Middle frontal gyrus (tissue), 1 donor: ENCODE measurements at regions not wholly inside any gene's neighbourhood (a gene's known extent, or its start where the extent isn't known, plus 50 kb on each side); places are given as distances from the start of the nearest gene placed in this dataset.

Experiments
- DNase-seq: peaks from one replicate; pipeline ENCODE4 v3.0.0-alpha.2; 2015; ENCODE audit warnings: low spot score; ENCODE audit errors: extremely low spot score

DNA sequence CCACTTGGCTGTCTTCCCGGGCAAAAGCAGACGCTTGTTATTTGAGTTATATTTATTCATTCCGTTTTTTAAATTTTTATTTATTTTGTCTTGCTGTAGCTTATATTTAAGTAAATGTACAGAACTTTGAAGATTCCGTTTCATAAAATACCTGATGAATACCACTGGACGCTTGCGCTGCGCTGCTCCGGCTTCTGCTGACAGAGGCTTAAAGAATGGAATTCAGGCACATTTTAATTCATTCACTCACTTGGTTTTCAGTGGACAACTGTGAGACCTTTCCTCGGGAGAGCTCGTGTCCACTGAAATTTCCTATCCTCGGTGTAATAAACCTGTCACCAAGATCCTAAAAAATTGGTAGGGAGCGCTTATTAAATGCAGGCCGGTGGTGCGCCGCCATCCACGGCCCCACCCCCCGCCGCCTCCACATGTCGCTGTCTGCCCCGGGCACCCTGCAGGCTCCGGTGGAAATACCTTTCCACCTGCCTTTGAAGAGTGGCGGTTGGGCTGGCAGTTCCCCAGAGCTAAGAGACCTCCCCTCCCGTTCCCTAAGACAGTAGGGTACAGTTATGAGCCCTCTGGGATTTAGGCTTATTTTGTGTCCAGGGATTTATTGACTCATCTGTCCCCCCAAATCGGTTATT lies 62.5 kb upstream of the UBE2E1 start:
- DNase-seq, result no peak

DNA sequence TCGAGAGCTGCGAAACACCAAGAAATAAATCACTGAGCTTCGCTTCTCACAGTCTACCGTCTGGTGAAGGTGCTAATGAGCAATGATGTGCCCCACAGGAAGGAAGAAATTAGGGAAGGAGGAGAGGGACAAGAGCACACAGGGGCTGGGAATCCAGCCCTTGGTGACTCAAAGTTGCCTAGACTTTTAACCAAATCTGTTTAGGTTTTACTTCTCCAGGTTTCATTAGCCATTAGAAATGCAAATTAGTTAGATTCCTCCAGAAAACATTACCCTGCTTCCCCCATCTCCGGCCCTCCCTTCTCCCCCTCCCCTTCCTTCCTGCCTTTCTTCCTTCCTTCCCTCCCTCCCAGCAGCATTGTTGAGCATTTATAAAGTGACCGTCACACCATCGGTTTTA lies 59.3 kb upstream of the UBE2E1 start:
- no peak for DNase-seq

DNA sequence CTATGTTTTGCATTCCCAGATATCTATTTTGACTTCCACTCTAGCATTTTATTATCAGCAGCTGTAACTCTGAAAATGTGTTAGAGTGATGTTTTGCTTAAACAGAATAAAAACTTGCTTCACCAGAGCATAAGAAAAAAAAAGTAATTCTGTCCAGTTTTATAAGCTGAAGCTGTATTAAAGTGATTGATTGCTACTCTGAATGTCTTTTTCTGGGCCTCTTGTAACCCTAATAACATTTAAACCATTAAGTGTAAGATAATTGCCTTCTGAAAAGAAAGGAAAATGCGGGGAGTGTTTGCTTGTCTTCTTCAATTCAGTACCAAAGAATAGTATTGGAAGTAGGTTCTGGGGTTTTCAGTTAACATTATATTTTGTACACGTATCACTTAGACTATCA lies 57.9 kb upstream of the UBE2E1 start:
- DNase-seq, result no peak

DNA sequence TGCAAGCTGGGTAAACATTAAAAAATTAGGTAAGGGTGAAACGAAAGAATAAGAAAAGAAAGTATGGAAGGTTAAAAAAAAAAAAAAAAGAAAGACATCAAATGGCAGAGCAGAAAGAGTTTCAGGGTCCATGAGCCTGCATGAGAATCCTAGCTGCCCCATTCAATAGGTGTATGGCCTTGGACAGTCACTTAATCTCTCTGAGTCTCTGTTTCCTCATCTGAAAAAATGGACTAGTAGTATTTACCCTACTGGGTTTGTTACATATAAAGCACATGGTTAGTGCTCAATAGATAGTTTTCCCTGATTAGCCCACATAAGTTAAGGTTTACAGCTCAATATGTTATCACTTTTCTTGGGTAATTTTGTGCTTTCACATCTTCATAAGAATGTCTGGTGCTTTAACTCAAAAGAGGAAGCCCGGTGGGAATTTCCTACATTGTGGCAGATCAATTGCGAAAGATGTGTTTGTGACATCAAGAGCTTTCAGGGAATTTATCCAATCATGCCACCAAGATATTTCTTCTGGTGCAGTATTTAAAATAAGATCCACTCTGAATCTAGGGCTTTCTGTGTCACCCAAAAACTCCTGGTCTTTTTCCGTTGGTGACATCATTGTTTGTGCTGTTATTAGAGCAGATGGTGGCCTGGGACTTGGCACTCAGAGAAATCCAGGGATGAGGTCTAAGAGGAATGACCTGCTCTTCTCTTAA lies 57.2 kb upstream of the UBE2E1 start:
- no peak for DNase-seq

DNA sequence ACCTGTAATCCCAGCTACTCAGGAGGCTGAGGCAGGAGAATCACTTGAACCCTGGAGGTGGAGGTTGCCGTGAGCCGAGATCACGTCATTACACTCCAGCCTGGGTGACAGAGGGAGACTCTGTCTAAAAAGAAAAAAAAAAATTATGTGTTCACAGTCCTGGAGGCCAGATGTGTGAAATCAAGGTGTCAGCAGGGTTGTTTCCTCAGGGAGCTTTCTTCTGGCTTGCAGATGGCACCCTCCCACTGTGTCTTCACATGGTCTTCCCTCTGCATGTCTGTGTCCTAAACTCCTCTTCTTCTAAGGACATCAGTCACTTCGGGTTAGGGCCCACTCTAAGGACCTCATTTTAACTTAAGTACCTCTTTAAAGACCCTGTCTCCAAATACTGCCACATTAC lies 56.1 kb upstream of the UBE2E1 start:
- no peak for DNase-seq

DNA sequence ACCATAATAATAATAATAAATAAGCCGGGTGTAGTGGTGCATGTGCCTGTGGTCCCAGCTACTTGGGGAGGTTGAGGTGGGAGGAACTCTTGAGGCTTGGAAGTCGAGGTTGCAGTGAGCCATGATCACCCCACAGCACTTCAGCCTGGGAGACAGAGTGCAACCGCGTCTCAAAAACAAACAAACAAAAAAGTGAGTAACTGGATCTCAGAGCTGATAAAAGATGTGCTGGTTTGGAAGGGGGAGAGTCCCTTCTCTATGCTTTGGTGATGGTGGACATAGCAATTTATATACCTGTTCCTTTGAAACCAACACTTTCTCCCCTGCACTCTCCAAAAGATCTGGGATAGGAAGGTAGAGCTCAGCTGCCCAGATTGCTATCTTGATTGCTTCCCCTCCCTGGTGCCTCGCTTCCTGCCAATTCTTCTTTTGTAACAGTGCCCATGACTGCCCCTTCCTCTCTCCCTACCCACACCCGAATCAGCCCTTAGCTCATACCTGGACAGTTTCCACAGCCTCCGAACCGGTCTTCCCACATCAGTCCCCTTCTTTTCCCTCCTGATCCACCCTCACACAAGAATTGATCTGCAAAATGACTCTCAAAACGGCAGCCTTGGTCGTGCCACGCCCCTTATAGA lies 55.1 kb upstream of the UBE2E1 start:
- no peak for DNase-seq

DNA sequence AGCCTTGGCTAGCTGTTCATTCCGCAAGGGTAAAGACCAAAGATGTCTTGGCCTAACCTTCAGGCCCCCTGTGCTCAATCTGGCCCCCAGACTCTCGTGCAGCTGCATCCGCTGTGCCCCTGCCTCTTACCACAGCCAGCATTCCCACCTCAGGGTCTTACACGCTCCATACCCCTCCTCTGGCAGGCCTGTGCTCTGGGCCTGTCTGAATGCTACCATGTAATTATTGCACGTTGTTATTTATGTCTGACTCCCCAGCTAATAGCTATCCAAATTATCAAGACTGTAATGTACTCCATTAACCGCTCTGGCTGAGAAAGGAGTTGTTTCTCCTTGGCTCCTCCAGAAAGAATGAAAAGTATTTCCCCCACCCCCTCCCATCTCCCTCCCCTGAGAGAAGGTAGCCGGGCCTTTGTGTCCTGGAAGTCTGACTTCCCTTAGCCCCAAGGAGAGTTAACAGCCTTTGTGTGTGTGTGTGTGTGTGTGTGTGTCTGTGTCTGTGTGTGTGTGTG lies 54.5 kb upstream of the UBE2E1 start:
- no peak for DNase-seq

DNA sequence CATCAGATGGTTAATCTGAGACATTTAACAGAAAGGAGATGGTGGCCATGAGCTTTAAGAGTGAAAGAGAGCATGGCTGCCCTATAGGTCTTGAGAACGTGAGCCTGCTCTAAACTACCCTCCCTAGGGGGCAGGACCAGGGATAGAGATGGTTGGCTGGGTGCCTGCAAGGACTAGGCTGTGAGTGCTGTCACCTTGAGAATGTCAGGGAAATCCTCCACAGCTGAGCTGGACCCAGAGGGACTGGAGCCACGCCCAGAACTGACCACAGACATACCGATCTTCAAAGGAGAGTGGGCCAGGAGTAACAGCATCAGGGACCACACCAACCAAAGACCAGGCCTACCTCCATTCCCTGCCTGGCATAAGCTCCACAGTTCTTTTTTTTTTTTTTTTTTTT lies 53.6 kb upstream of the UBE2E1 start:
- no peak for DNase-seq

DNA sequence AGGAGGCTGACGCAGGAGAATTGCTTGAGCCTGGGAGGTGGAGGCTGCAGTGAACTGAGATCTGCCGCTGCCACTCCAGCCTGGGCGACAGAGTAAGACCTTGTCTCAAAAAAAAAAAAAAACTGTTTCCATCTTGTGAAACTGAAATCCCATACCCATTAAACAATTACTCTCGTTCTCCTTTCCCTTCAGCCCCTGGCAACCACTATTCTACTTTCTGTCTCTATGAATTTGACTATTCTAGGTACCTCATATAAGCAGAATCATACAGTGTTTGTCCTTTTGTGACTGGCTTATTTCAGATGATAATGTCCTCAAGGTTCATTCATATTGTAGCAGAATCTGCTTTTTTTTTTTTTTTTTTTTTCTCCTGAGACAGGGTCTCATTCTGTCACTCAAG lies 51.5 kb upstream of the UBE2E1 start:
- DNase-seq, result no peak
